IMR-90 (cell line): ENCODE measurements at regions not wholly inside any gene's neighbourhood (a gene's known extent, or its start where the extent isn't known, plus 50 kb on each side); places are given as distances from the start of the nearest gene placed in this dataset.
A peak's percentile ranks its signal among the peaks of the same experiment; 100 is the strongest.

Source experiments
- ATAC-seq: fragments of 200-7000 bp; cut with Tn5 transposase; 2 replicates; pipeline ENCODE4 v1.9.1; 2020; ENCODE audit warnings: low read depth, mild to moderate bottlenecking, moderate library complexity
- BruUV-seq: library from RNA; stranded (reverse); fragments of 400-500 nt; replicated peaks from 2 replicates; lab custom pipeline; 2021; lab: Mats Ljungman, UMichigan
- CTCF ChIA-PET: fragments of 300-600 bp; formaldehyde crosslinking; extraction: SDS; loops from one replicate; lab custom pipeline; 2021; ENCODE audit warnings: antibody characterized with exemption; lab: Yijun Ruan, JAX
- POLR2A ChIA-PET: fragments of 300-600 bp; sonication (Branson Sonifier 250); formaldehyde crosslinking; loops from one replicate; lab custom pipeline; 2022; ENCODE audit warnings: antibody characterized with exemption; ENCODE audit not compliant: unreplicated experiment; lab: Charles Lee
- DNase-seq: peaks from one replicate; pipeline ENCODE4 v3.0.0; 2013
- H2AFZ ChIP-seq: replicated peaks from 2 replicates; pipeline ENCODE3; 2013; ENCODE audit warnings: low read length, mild to moderate bottlenecking; ENCODE audit not compliant: poor library complexity
- H2AK5ac ChIP-seq: 2 replicates; pipeline ENCODE4 v1.6.1; 2013; ENCODE audit warnings: low read depth, low read length, inconsistent platforms
- H2AK9ac ChIP-seq: replicated peaks from 2 replicates; pipeline ENCODE3; 2013; ENCODE audit warnings: mild to moderate bottlenecking, low read depth, low read length, moderate library complexity; ENCODE audit not compliant: poor library complexity
- H2BK120ac ChIP-seq: 2 replicates; pipeline ENCODE4 v1.6.1; 2013; ENCODE audit warnings: low read depth, low read length, inconsistent platforms
- H2BK15ac ChIP-seq: 3 replicates; pipeline ENCODE4 v1.6.1; 2013; ENCODE audit warnings: low read depth, low read length, inconsistent platforms
- H2BK20ac ChIP-seq: 2 replicates; pipeline ENCODE4 v1.6.1; 2013; ENCODE audit warnings: low read depth, mild to moderate bottlenecking, inconsistent platforms, low read length, moderate library complexity
- H2BK5ac ChIP-seq: 2 replicates; pipeline ENCODE4 v1.6.1; 2013; ENCODE audit warnings: mild to moderate bottlenecking, low read depth, low read length, inconsistent platforms; ENCODE audit not compliant: poor library complexity, severe bottlenecking
- H3K14ac ChIP-seq: replicated peaks from 2 replicates; pipeline ENCODE4 v1.6.1; 2013; ENCODE audit warnings: low read depth, low read length, inconsistent platforms
- H3K18ac ChIP-seq: 2 replicates; pipeline ENCODE4 v1.6.1; 2013; ENCODE audit warnings: low read depth, low read length, control low read depth
- H3K23ac ChIP-seq: 2 replicates; pipeline ENCODE4 v1.6.1; 2013; ENCODE audit warnings: low read depth, low read length, inconsistent platforms
- H3K27ac ChIP-seq: 2 replicates; pipeline ENCODE4 v1.5.1; 2013; ENCODE audit warnings: mild to moderate bottlenecking, control low read depth, low read length; ENCODE audit not compliant: insufficient read depth
- H3K27me3 ChIP-seq: 2 replicates; pipeline ENCODE4 v1.6.1; 2013; ENCODE audit warnings: low read length; ENCODE audit not compliant: control insufficient read depth, insufficient read depth
- H3K36me3 ChIP-seq: 2 replicates; pipeline ENCODE4 v1.6.1; 2013; ENCODE audit warnings: low read length, mixed read lengths; ENCODE audit not compliant: control insufficient read depth, insufficient read depth
- H3K4ac ChIP-seq: 2 replicates; pipeline ENCODE4 v1.6.1; 2013; ENCODE audit warnings: low read depth, low read length, inconsistent platforms
- H3K4me1 ChIP-seq: 2 replicates; pipeline ENCODE4 v1.6.1; 2013; ENCODE audit warnings: low read length, mixed read lengths; ENCODE audit not compliant: control insufficient read depth, insufficient read depth
- H3K4me2 ChIP-seq: 2 replicates; pipeline ENCODE4 v1.6.1; 2013; ENCODE audit warnings: low read depth, mild to moderate bottlenecking, control low read depth, low read length, moderate library complexity
- H3K4me3 ChIP-seq: 2 replicates; pipeline ENCODE4 v1.5.1; 2013; ENCODE audit warnings: low read depth, mild to moderate bottlenecking, control low read depth, low read length, moderate library complexity; ENCODE audit not compliant: insufficient read depth
- H3K56ac ChIP-seq: 2 replicates; pipeline ENCODE4 v1.6.1; 2013; ENCODE audit warnings: low read length, inconsistent platforms; ENCODE audit not compliant: insufficient read depth; ENCODE audit errors: extremely low read depth
- H3K79me1 ChIP-seq, 2 experiments: 2 replicates each; pipeline ENCODE4 v1.6.1; 2013; ENCODE audit warnings: low read length in 2 of 2, inconsistent platforms in 1 of 2, low read depth in 1 of 2
- H3K9ac ChIP-seq: 2 replicates; pipeline ENCODE4 v1.6.1; 2013; ENCODE audit warnings: low read depth, low read length, control low read depth
- H3K9me1 ChIP-seq: 2 replicates; pipeline ENCODE4 v1.6.1; 2013; ENCODE audit warnings: low read length, inconsistent platforms; ENCODE audit not compliant: insufficient read depth
- H3K9me3 ChIP-seq: 2 replicates; pipeline ENCODE4 v1.6.1; 2013; ENCODE audit warnings: low read length; ENCODE audit not compliant: control insufficient read depth, insufficient read depth
- H4K20me1 ChIP-seq: 2 replicates; pipeline ENCODE4 v1.6.1; 2013; ENCODE audit warnings: low read length, inconsistent platforms; ENCODE audit not compliant: insufficient read depth
- H4K5ac ChIP-seq: 2 replicates; pipeline ENCODE4 v1.6.1; 2013; ENCODE audit warnings: mild to moderate bottlenecking, low read depth, low read length, control low read depth
- H4K8ac ChIP-seq, 2 experiments: 2 replicates each; pipeline ENCODE4 v1.6.1; 2013; ENCODE audit warnings: low read depth in 2 of 2, low read length in 2 of 2, control low read depth in 1 of 2, inconsistent platforms in 1 of 2
- H4K91ac ChIP-seq: 2 replicates; pipeline ENCODE4 v1.6.1; 2013; ENCODE audit warnings: low read depth, low read length, inconsistent platforms; ENCODE audit not compliant: insufficient read depth
- BHLHE40 ChIP-seq: fragments of 150-350 bp; IDR thresholded peaks from 2 replicates; pipeline ENCODE4 v1.6.1; 2016; ENCODE audit warnings: mild to moderate bottlenecking, low read depth, low read length
- CTCF ChIP-seq: conservative IDR thresholded peaks from 2 replicates; pipeline ENCODE4 v1.5.1; 2012; ENCODE audit warnings: mild to moderate bottlenecking, low read depth, low read length, improper control_type of control experiment
- ELK1 ChIP-seq: fragments of 150-350 bp; IDR thresholded peaks from 2 replicates; pipeline ENCODE4 v1.6.1; 2016; ENCODE audit warnings: low read depth, mild to moderate bottlenecking, low read length, moderate library complexity, borderline replicate concordance
- MAFK ChIP-seq: IDR thresholded peaks from 2 replicates; pipeline ENCODE4 v1.6.1; 2012; ENCODE audit warnings: low read depth, low read length, improper control_type of control experiment
- MAZ ChIP-seq: IDR thresholded peaks from 2 replicates; pipeline ENCODE4 v1.6.1; 2012; ENCODE audit warnings: low read depth, mild to moderate bottlenecking, low read length, improper control_type of control experiment, moderate library complexity, borderline replicate concordance
- POLR2A ChIP-seq: IDR thresholded peaks from 2 replicates; pipeline ENCODE4 v1.6.1; 2012; ENCODE audit warnings: mild to moderate bottlenecking, low read depth, low read length
- RCOR1 ChIP-seq: IDR thresholded peaks from 2 replicates; pipeline ENCODE4 v1.6.1; 2012; ENCODE audit warnings: mild to moderate bottlenecking, low read length, improper control_type of control experiment; ENCODE audit not compliant: insufficient replicate concordance
- SMC3 ChIP-seq: fragments of 150-350 bp; IDR thresholded peaks from 2 replicates; pipeline ENCODE4 v1.6.1; 2016; ENCODE audit warnings: low read depth, mild to moderate bottlenecking, antibody characterized with exemption, low read length, moderate library complexity
- USF2 ChIP-seq: fragments of 150-350 bp; IDR thresholded peaks from 2 replicates; pipeline ENCODE4 v1.6.1; 2017; ENCODE audit warnings: mild to moderate bottlenecking, antibody characterized with exemption, low read length, low read depth
- dilution Hi-C: fragments of 300-500 bp; cut with HindIII; formaldehyde crosslinking; loops from one replicate; pipeline ENCODE4 v1.14.3; 2018; ENCODE audit warnings: low sequenced_read_pairs; ENCODE audit not compliant: unreplicated experiment
- in situ Hi-C: fragments of 300-500 bp; cut with MboI; formaldehyde crosslinking; loops from 3 replicates; pipeline ENCODE4 v1.14.3; 2019; ENCODE audit warnings: low sequenced_read_pairs, inconsistent platforms, mixed read lengths
- intact Hi-C: fragments of 100-400 bp; cut with micrococcal nuclease; formaldehyde crosslinking; loops from 2 replicates; pipeline ENCODE4 v1.10.0; 2022

GRCh38 chr6:48429021-48429420 lies 318.0 kb upstream of the PTCHD4 start:
- Histone ChIP-seq H2AK5ac (peak overlapping the region; percentile 86), H3K4ac (peak overlapping the region; percentile 77), H3K4me2 (no peak overlapping the region), H2BK15ac (peak overlapping the region; percentile 95), H3K4me3 (no peak overlapping the region), H3K9me1 (no peaks in the 10 kb centered on the region; the same call in 1 of the 2 replicates), H2AK9ac (no peak overlapping the region), H3K56ac (no peak overlapping the region; the same call in 1 of the 2 replicates), H2AFZ (no peak overlapping the region), H3K14ac (peak overlapping the region; percentile 83), H2BK120ac (peak overlapping the region; percentile 93), H3K23ac (peak overlapping the region; percentile 64; the same call in 1 of the 2 replicates), H3K79me1 (no peaks in the 10 kb centered on the region), H4K20me1 (no peaks in the 10 kb centered on the region), H4K5ac (peak overlapping the region; percentile 34; the same call in 1 of the 2 replicates), H3K36me3 (no peaks in the 10 kb centered on the region), H3K4me1 (peaks cover 14% of the 10 kb centered on the region), H3K27ac (no peak overlapping the region), H4K91ac (peak overlapping the region; percentile 77), H3K9ac (no peak overlapping the region), H3K18ac (peak overlapping the region; percentile 19; the same call in 1 of the 2 replicates), H2BK5ac (peak overlapping the region; percentile 76), H3K27me3 (no peaks in the 10 kb centered on the region), H2BK20ac (peak overlapping the region; percentile 94), H4K8ac (peak overlapping the region; percentile 30 to 89), H3K9me3 (no peaks in the 10 kb centered on the region)
- no peak for TF ChIP-seq MAFK
- no peak for TF ChIP-seq RCOR1
- TF ChIP-seq POLR2A = no peak
- TF ChIP-seq BHLHE40 = no peak
- no peak for TF ChIP-seq ELK1
- no peak for TF ChIP-seq SMC3
- no peak for TF ChIP-seq CTCF
- TF ChIP-seq MAZ = no peak
- no peak for TF ChIP-seq USF2
- dilution Hi-C loops (no loop called here), intact Hi-C loops (no loop called here), in situ Hi-C loops (no loop called here)
- ATAC-seq (no peak), DNase-seq (peak; percentile 15)
- ChIA-PET POLR2A (no interaction called here), CTCF (no interaction called here)
- no TSS peak for BruUV-seq
